ENCODE measurements at regions not wholly inside any gene's neighbourhood (a gene's known extent, or its start where the extent isn't known, plus 50 kb on each side); places are given as distances from the start of the nearest gene placed in this dataset.

- TF ChIP-seq ZNF423 (CRISPR knock-in tag; IDR thresholded peaks at IDR 0.05) (no peak), ATF1 (CRISPR knock-in tag; IDR thresholded peaks at IDR 0.05) (no peak), ATF6 (CRISPR knock-in tag; IDR thresholded peaks at IDR 0.05) (no peak)
- ChIA-PET POLR2A (no interaction called here), CTCF (no interaction called here)
- Mint-ChIP-seq H3K27ac (no peak overlapping the region), H3K9me3 (peaks cover 4% of the 10 kb centered on the region), H3K36me3 (no peaks in the 10 kb centered on the region), H3K27me3 (ENCODE audit: low read depth) (peaks cover 5% of the 10 kb centered on the region), H3K4me1 (peaks cover 48% of the 10 kb centered on the region), H3K4me3 (no peak overlapping the region)
- DNase-seq (ENCODE audit: low spot score) (no peak), ATAC-seq (no peak)
Observed at GRCh38 chr9:99300603-99301002, 78.5 kb downstream of the SEC61B start.

- ChIA-PET POLR2A (no interaction called here), CTCF (interaction anchor here (1.0 to 1.3 kb wide), 2 partner anchors 71 to 708 kb away, joined by 4 read pairs; no protein-coding TSS in a partner anchor)
- H3K27ac Mint-ChIP-seq = no peak overlapping the region
- H3K4me3 Mint-ChIP-seq = no peak overlapping the region
- no peaks in the 10 kb centered on the region for H3K36me3 Mint-ChIP-seq
- no peak for TF ChIP-seq ZBTB43 (CRISPR knock-in tag; IDR thresholded peaks at IDR 0.05)
- TF ChIP-seq ETV6 (CRISPR knock-in tag; IDR thresholded peaks at IDR 0.05) = no peak
- no peak for TF ChIP-seq HMGXB4 (CRISPR knock-in tag; IDR thresholded peaks at IDR 0.05)
- no peak for TF ChIP-seq ZNF232 (CRISPR knock-in tag; IDR thresholded peaks at IDR 0.05)
- no peak for TF ChIP-seq GABPB1 (CRISPR knock-in tag; IDR thresholded peaks at IDR 0.05)
- TF ChIP-seq ZNF263 (CRISPR knock-in tag; IDR thresholded peaks at IDR 0.05; ENCODE audit: low read depth) = no peak
- no peak for TF ChIP-seq USF1 (CRISPR knock-in tag; IDR thresholded peaks at IDR 0.05)
- TF ChIP-seq KAT7 (CRISPR knock-in tag; IDR thresholded peaks at IDR 0.05; ENCODE audit: borderline replicate concordance) = no peak
- no peak for TF ChIP-seq OVOL2 (CRISPR knock-in tag; IDR thresholded peaks at IDR 0.05; ENCODE audit: borderline replicate concordance)
- TF ChIP-seq ATF2 (CRISPR knock-in tag; IDR thresholded peaks at IDR 0.05; ENCODE audit: borderline replicate concordance, low read depth) = no peak
- TF ChIP-seq SMAD3 (CRISPR knock-in tag; IDR thresholded peaks at IDR 0.05; ENCODE audit: borderline replicate concordance) = no peak
- TF ChIP-seq ERG (CRISPR knock-in tag; IDR thresholded peaks at IDR 0.05) = no peak
- TF ChIP-seq CTCF (IDR thresholded peaks at IDR 0.05) = no peak
- no peak for TF ChIP-seq STAT6 (CRISPR knock-in tag; conservative IDR thresholded peaks at IDR 0.05; ENCODE audit: low read depth)
- no peak for TF ChIP-seq RORB (CRISPR knock-in tag; IDR thresholded peaks at IDR 0.05)
- no peak for TF ChIP-seq ZBTB21 (CRISPR knock-in tag; IDR thresholded peaks at IDR 0.05; ENCODE audit: borderline replicate concordance)
- no peak for TF ChIP-seq ELF4 (CRISPR knock-in tag; IDR thresholded peaks at IDR 0.05; ENCODE audit: low read depth)
- peaks cover 42% of the 10 kb centered on the region for H3K4me1 Mint-ChIP-seq
- H3K9me3 Mint-ChIP-seq = peaks cover 7% of the 10 kb centered on the region
- no peak for DNase-seq (ENCODE audit: low spot score)
- H3K27me3 Mint-ChIP-seq (ENCODE audit: low read depth) = no peaks in the 10 kb centered on the region
- ATAC-seq = no peak
Observed at GRCh38 chr9:99303177-99303576, 81.1 kb downstream of the SEC61B start.

All from WTC11 (cell line).